PC-3 (cell line): ENCODE measurements at regions not wholly inside any gene's neighbourhood (a gene's known extent, or its start where the extent isn't known, plus 50 kb on each side); places are given as distances from the start of the nearest gene placed in this dataset.

ENCODE experiments used
- ATAC-seq: fragments of 200-7000 bp; cut with Tn5 transposase; 2 replicates; pipeline ENCODE4 v1.9.1; 2020; ENCODE audit warnings: mild to moderate bottlenecking, moderate library complexity
- BruUV-seq: library from RNA; stranded (reverse); fragments of 400-500 nt; replicated peaks from 2 replicates; lab custom pipeline; 2021; lab: Mats Ljungman, UMichigan
- CTCF ChIA-PET: fragments of 300-600 bp; sonication (Branson Sonifier 250); formaldehyde crosslinking; loops from one replicate; lab custom pipeline; 2022; ENCODE audit warnings: antibody characterized with exemption; lab: Charles Lee
- POLR2A ChIA-PET: fragments of 300-600 bp; sonication (Branson Sonifier 250); formaldehyde crosslinking; loops from one replicate; lab custom pipeline; 2022; ENCODE audit warnings: antibody characterized with exemption; ENCODE audit not compliant: unreplicated experiment; lab: Charles Lee
- DNase-seq: peaks from one replicate; pipeline ENCODE4 v3.0.0-alpha.2; 2015
- H2AFZ ChIP-seq: fragments of 300-600 bp; sonication (generic); 2 replicates; pipeline ENCODE4 v1.6.0; 2016; ENCODE audit warnings: antibody characterized with exemption, low read length
- H3F3A ChIP-seq: fragments of 300-600 bp; sonication (generic); one replicate; pipeline ENCODE4 v1.6.0; 2017; ENCODE audit warnings: antibody characterized with exemption, low read length, control low read depth, mild to moderate bottlenecking; ENCODE audit not compliant: unreplicated experiment
- H3K27ac ChIP-seq: fragments of 300-600 bp; sonication (generic); 2 replicates; pipeline ENCODE4 v1.5.1; 2016; ENCODE audit warnings: mild to moderate bottlenecking, low read length
- H3K27me3 ChIP-seq: fragments of 300-600 bp; sonication (generic); 2 replicates; pipeline ENCODE4 v1.6.1; 2016; ENCODE audit warnings: low read length, mixed read lengths
- H3K36me3 ChIP-seq: fragments of 300-600 bp; sonication (generic); 2 replicates; pipeline ENCODE4 v1.6.1; 2016; ENCODE audit warnings: low read depth, mixed run types, low read length, mixed read lengths
- H3K4me1 ChIP-seq: fragments of 300-600 bp; sonication (generic); 2 replicates; pipeline ENCODE4 v1.5.1; 2016; ENCODE audit warnings: low read length; ENCODE audit not compliant: insufficient read depth
- H3K4me2 ChIP-seq: fragments of 300-600 bp; sonication (generic); 2 replicates; pipeline ENCODE4 v1.6.0; 2016; ENCODE audit warnings: low read length
- H3K4me3 ChIP-seq: fragments of 300-600 bp; sonication (generic); 2 replicates; pipeline ENCODE4 v1.5.1; 2016; ENCODE audit warnings: mild to moderate bottlenecking, low read length, mixed read lengths
- H3K79me2 ChIP-seq: fragments of 300-600 bp; sonication (generic); 2 replicates; pipeline ENCODE4 v1.6.1; 2017; ENCODE audit warnings: low read length, mixed read lengths
- H3K9ac ChIP-seq: fragments of 300-600 bp; sonication (generic); 2 replicates; pipeline ENCODE4 v1.6.0; 2016; ENCODE audit warnings: mild to moderate bottlenecking, low read length
- H3K9me2 ChIP-seq: fragments of 300-600 bp; sonication (generic); replicated peaks from 2 replicates; pipeline ENCODE4 v1.6.1; 2016; ENCODE audit warnings: mixed run types, low read length, mixed read lengths
- H3K9me3 ChIP-seq: fragments of 300-600 bp; sonication (generic); 2 replicates; pipeline ENCODE4 v1.6.1; 2016; ENCODE audit warnings: low read length, mixed read lengths
- H4K20me1 ChIP-seq: fragments of 300-600 bp; sonication (generic); 2 replicates; pipeline ENCODE4 v1.6.1; 2016; ENCODE audit warnings: low read length, mixed read lengths
- EZH2 ChIP-seq: fragments of 300-600 bp; sonication (generic); IDR thresholded peaks from one replicate; pipeline ENCODE4 v1.6.1; 2017; ENCODE audit warnings: antibody characterized with exemption, mild to moderate bottlenecking, low read length; ENCODE audit not compliant: unreplicated experiment
- EZH2phosphoT487 ChIP-seq: fragments of 300-600 bp; sonication (generic); IDR thresholded peaks from 2 replicates; pipeline ENCODE4 v1.6.1; 2018; ENCODE audit warnings: mild to moderate bottlenecking, antibody characterized with exemption, low read length, borderline replicate concordance
- intact Hi-C: fragments of 100-400 bp; cut with micrococcal nuclease; formaldehyde crosslinking; loops from 2 replicates; pipeline ENCODE4 v1.9.0; 2023
- TF ChIP-seq, protein P1 (sequence below): fragments of 300-600 bp; sonication (generic); conservative IDR thresholded peaks from 2 replicates; pipeline ENCODE4 v1.5.1; 2017; ENCODE audit warnings: antibody characterized with exemption, low read depth, mild to moderate bottlenecking, low read length

DNA sequence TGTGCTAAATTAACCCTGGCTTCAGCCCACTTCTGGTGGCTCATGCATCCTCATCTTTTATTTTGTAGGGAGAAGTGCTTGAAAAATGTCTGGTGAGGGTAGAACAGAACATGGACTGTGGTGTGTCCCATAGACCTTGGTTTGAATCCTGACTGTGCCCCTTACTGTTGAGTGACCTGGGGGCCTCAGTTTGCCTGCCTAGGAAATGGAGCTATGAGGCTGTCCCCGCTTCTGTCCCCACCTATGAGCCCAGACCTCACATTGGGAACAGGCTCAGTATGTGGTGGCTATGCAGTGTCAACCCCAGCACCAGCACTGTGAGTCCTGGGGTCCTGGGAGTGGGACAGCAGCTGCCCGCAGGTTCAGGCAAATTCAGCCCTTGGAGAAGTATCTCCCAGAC lies 186.3 kb upstream of the GSE1 start:
- intact Hi-C loops = loop anchor here (10.0 kb wide), 1 partner anchor 128 kb away; no protein-coding TSS in a partner anchor
- CTCF ChIA-PET = no interaction called here

DNA sequence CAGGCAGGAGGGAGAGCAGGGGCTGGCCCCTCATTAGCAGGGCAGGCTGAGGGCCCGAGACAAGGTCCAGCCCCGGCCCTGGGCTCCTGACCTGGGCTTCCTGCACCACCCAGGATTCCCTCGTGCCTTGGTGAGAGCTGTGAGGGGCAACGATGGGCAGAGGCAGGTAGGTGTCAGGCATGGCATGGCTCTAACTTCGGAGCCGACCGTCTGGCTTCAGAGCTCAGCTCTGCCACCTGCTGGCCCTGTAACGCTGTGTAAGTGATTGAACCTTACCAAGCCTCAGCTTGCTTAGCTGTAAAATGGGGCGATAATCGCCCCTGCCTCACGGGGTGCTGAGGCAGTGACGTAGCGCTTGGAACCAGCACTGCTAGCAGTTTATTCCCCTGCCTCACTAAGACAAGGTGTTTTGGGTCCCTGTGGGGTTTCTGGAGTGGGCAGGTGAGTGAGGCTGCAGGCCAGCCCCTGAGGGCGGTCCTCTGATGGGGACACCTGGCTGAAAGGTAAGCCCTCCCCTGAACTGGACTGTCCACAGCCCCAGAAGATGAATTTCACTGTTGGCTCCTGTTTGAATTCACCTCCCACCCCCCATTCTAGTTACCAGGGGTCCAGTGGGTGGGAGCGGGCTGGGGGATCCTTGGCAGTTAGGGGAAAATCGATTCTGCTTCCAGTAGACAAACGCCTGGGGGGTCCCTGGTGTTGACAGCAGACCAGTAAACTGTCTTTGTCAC lies 184.8 kb upstream of the GSE1 start:
- TF ChIP-seq EZH2phosphoT487 = no peak
- TF ChIP-seq EZH2 = no peak
- TF ChIP-seq, protein P1, sequence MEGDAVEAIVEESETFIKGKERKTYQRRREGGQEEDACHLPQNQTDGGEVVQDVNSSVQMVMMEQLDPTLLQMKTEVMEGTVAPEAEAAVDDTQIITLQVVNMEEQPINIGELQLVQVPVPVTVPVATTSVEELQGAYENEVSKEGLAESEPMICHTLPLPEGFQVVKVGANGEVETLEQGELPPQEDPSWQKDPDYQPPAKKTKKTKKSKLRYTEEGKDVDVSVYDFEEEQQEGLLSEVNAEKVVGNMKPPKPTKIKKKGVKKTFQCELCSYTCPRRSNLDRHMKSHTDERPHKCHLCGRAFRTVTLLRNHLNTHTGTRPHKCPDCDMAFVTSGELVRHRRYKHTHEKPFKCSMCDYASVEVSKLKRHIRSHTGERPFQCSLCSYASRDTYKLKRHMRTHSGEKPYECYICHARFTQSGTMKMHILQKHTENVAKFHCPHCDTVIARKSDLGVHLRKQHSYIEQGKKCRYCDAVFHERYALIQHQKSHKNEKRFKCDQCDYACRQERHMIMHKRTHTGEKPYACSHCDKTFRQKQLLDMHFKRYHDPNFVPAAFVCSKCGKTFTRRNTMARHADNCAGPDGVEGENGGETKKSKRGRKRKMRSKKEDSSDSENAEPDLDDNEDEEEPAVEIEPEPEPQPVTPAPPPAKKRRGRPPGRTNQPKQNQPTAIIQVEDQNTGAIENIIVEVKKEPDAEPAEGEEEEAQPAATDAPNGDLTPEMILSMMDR = peak; percentile 54
- Histone ChIP-seq H2AFZ (no peak overlapping the region), H3K27ac (no peak overlapping the region), H3K79me2 (no peaks in the 10 kb centered on the region), H3K4me3 (no peak overlapping the region), H3F3A (no peaks in the 10 kb centered on the region), H3K4me2 (no peak overlapping the region), H3K9me3 (no peaks in the 10 kb centered on the region), H3K9me2 (no peaks in the 10 kb centered on the region), H3K36me3 (no peaks in the 10 kb centered on the region), H3K9ac (no peak overlapping the region), H4K20me1 (no peaks in the 10 kb centered on the region), H3K27me3 (no peaks in the 10 kb centered on the region), H3K4me1 (no peaks in the 10 kb centered on the region)
- ChIA-PET POLR2A (no interaction called here), CTCF (interaction anchor here (0.5 kb wide), 1 partner anchor 23 kb away, joined by 5 read pairs; no protein-coding TSS in a partner anchor)
- no TSS peak for BruUV-seq
- intact Hi-C loops = loop anchor here (10.0 kb wide), 1 partner anchor 126 kb away; no protein-coding TSS in a partner anchor
- DNase-seq = peak; percentile 46
- ATAC-seq = peak; percentile 59; the same call in 1 of the 2 replicates

More for the DNA sequence above, 186.3 kb upstream of the GSE1 start:
- Histone ChIP-seq H3K9me3 (no peaks in the 10 kb centered on the region), H3K9ac (no peak overlapping the region), H4K20me1 (no peaks in the 10 kb centered on the region), H3K27ac (no peak overlapping the region), H3K4me3 (no peak overlapping the region), H3F3A (no peaks in the 10 kb centered on the region), H3K9me2 (no peaks in the 10 kb centered on the region), H3K79me2 (no peaks in the 10 kb centered on the region), H3K4me1 (no peaks in the 10 kb centered on the region), H3K36me3 (no peaks in the 10 kb centered on the region), H2AFZ (no peak overlapping the region), H3K27me3 (no peaks in the 10 kb centered on the region), H3K4me2 (no peak overlapping the region)
- ATAC-seq = no peak
- POLR2A ChIA-PET = no interaction called here
- BruUV-seq = no TSS peak
- no peak for DNase-seq
- TF ChIP-seq EZH2phosphoT487 (no peak), EZH2 (no peak)
- TF ChIP-seq, protein P1 = no peak
